B cell (primary cell): ENCODE measurements at regions not wholly inside any gene's neighbourhood (a gene's known extent, or its start where the extent isn't known, plus 50 kb on each side); places are given as distances from the start of the nearest gene placed in this dataset.

Experiments
- EZH2 ChIP-seq: IDR thresholded peaks from 2 replicates; pipeline ENCODE4 v1.6.1; 2012; ENCODE audit warnings: borderline replicate concordance, low read depth, mild to moderate bottlenecking, moderate library complexity, low read length; ENCODE audit not compliant: insufficient read depth, poor library complexity, severe bottlenecking
- TF ChIP-seq, protein P1 (sequence below): fragments of 200-600 bp; IDR thresholded peaks from one replicate; pipeline ENCODE4 v1.8.0; 2022; ENCODE audit warnings: antibody characterized with exemption, mild to moderate bottlenecking

DNA sequence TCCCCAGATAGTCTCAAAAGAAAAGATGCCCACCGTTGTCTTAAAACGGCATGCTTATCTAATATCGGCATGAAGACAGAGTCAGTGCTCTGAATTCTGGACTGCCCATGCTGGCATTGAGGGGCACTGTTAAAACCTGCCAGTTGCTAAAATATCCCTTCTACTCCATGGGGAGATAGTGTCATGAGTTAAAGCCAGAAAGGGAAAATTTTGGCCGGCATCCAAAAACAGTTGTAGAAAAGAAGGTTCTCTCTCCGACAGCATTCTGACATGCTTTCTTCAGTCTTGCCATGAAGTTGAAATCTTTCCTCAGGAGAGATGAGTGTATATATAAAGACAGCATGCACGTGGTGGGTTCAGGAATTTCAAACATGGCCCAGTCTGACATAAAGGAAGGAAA, 401.3 kb upstream of the PIK3C3 start:
- TF ChIP-seq EZH2, result no peak
- TF ChIP-seq, protein P1, sequence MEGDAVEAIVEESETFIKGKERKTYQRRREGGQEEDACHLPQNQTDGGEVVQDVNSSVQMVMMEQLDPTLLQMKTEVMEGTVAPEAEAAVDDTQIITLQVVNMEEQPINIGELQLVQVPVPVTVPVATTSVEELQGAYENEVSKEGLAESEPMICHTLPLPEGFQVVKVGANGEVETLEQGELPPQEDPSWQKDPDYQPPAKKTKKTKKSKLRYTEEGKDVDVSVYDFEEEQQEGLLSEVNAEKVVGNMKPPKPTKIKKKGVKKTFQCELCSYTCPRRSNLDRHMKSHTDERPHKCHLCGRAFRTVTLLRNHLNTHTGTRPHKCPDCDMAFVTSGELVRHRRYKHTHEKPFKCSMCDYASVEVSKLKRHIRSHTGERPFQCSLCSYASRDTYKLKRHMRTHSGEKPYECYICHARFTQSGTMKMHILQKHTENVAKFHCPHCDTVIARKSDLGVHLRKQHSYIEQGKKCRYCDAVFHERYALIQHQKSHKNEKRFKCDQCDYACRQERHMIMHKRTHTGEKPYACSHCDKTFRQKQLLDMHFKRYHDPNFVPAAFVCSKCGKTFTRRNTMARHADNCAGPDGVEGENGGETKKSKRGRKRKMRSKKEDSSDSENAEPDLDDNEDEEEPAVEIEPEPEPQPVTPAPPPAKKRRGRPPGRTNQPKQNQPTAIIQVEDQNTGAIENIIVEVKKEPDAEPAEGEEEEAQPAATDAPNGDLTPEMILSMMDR, result no peak
